Activated gamma-delta T cell (primary cell): ENCODE measurements at regions not wholly inside any gene's neighbourhood (a gene's known extent, or its start where the extent isn't known, plus 50 kb on each side); places are given as distances from the start of the nearest gene placed in this dataset.

Experiments used
- DNase-seq: peaks from one replicate; lab custom pipeline; 2025; lab: John Stamatoyannopoulos, UW

GRCh38 chr3:193929921-193930646, 205.9 kb upstream of the HES1 start:
- no peak for DNase-seq

GRCh38 chr3:193932136-193932535, 203.8 kb upstream of the HES1 start:
- DNase-seq = no peak

GRCh38 chr3:193932576-193932975, 203.4 kb upstream of the HES1 start:
- no peak for DNase-seq

- DNase-seq = no peak
Observed at GRCh38 chr3:193933451-193933850, 202.5 kb upstream of the HES1 start.

- no peak for DNase-seq
Observed at GRCh38 chr3:193935916-193936315, 200.0 kb upstream of the HES1 start.

GRCh38 chr3:193938613-193939012, 197.3 kb upstream of the HES1 start:
- DNase-seq = no peak

- DNase-seq = no peak
Observed at GRCh38 chr3:193939527-193939926, 196.4 kb upstream of the HES1 start.

- DNase-seq = no peak
Observed at GRCh38 chr3:193940526-193940925, 195.4 kb upstream of the HES1 start.

- no peak for DNase-seq
Observed at GRCh38 chr3:193941486-193941885, 194.5 kb upstream of the HES1 start.

- DNase-seq = no peak
Observed at GRCh38 chr3:193942516-193943055, 193.4 kb upstream of the HES1 start.

GRCh38 chr3:193943200-193943599, 192.7 kb upstream of the HES1 start:
- no peak for DNase-seq

- DNase-seq = no peak
Observed at GRCh38 chr3:193943851-193944517, 192.0 kb upstream of the HES1 start.

- DNase-seq = no peak
Observed at GRCh38 chr3:193944518-193944884, 191.4 kb upstream of the HES1 start.

GRCh38 chr3:193945143-193945542, 190.8 kb upstream of the HES1 start:
- no peak for DNase-seq

GRCh38 chr3:193946945-193947344, 189.0 kb upstream of the HES1 start:
- DNase-seq = no peak

GRCh38 chr3:193947596-193947995, 188.4 kb upstream of the HES1 start:
- no peak for DNase-seq

GRCh38 chr3:193948459-193948858, 187.5 kb upstream of the HES1 start:
- no peak for DNase-seq

GRCh38 chr3:193951859-193952258, 184.1 kb upstream of the HES1 start:
- DNase-seq = no peak

- DNase-seq = no peak
Observed at GRCh38 chr3:193954752-193955151, 181.2 kb upstream of the HES1 start.

- DNase-seq = no peak
Observed at GRCh38 chr3:193955719-193956118, 180.2 kb upstream of the HES1 start.

- no peak for DNase-seq
Observed at GRCh38 chr3:193959861-193960260, 176.1 kb upstream of the HES1 start.

- DNase-seq = no peak
Observed at GRCh38 chr3:193960487-193961274, 175.3 kb upstream of the HES1 start.
